Epithelial cell of proximal tubule (primary cell): ENCODE measurements at regions not wholly inside any gene's neighbourhood (a gene's known extent, or its start where the extent isn't known, plus 50 kb on each side); places are given as distances from the start of the nearest gene placed in this dataset.

ENCODE experiments used
- DNase-seq: peaks from one replicate; pipeline ENCODE4 v3.0.0-alpha.2; 2011; ENCODE audit warnings: low read depth
- H3K4me3 ChIP-seq: 2 replicates; pipeline ENCODE4 v1.5.1; 2011; ENCODE audit warnings: low read depth, mild to moderate bottlenecking, low read length
- TF ChIP-seq, protein P1 (sequence below): conservative IDR thresholded peaks from 2 replicates; pipeline ENCODE4 v1.5.1; 2012; ENCODE audit warnings: low read depth, mild to moderate bottlenecking, low read length

DNA sequence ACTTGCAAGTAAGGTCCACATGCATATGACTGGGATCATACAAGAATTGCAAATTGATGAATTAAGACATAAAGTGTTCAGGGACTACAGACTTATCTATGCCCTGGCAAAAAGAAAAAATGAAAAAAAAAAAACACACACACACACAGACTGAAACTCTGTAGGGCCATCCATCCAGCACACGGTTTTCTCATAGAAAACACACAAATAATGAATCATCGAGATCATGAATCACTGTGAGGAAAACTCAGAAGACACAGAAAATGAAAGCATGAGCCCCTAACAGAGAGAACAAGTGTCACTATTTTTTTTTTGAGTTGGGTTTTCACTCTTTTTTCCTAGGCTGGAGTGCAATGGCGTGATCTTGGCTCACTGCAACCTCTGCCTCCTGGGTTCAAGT is 185.2 kb downstream of the IRX2 start:
- no peak overlapping the region for H3K4me3 ChIP-seq
- TF ChIP-seq, protein P1, sequence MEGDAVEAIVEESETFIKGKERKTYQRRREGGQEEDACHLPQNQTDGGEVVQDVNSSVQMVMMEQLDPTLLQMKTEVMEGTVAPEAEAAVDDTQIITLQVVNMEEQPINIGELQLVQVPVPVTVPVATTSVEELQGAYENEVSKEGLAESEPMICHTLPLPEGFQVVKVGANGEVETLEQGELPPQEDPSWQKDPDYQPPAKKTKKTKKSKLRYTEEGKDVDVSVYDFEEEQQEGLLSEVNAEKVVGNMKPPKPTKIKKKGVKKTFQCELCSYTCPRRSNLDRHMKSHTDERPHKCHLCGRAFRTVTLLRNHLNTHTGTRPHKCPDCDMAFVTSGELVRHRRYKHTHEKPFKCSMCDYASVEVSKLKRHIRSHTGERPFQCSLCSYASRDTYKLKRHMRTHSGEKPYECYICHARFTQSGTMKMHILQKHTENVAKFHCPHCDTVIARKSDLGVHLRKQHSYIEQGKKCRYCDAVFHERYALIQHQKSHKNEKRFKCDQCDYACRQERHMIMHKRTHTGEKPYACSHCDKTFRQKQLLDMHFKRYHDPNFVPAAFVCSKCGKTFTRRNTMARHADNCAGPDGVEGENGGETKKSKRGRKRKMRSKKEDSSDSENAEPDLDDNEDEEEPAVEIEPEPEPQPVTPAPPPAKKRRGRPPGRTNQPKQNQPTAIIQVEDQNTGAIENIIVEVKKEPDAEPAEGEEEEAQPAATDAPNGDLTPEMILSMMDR, result no peak
- no peak for DNase-seq

DNA sequence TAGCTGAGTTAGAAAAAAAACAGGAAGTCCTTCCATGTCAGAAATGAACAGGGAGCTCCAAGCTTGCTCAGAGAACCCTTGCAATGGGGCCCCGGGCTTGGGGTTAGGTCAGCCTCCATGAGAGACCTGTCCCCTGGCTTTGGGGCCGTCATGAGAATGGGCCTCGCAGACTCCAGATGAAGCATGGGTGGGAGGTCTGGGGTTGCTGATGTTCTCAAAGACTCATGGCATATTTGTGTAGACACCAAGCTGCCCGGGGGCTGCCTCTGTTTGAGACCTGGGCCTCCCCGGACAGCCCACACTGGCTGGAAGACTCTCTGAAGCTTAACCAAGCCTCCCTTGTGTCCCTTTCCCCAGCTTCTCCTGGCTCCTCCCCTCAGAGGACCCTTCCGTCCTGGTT is 186.3 kb downstream of the IRX2 start:
- H3K4me3 ChIP-seq, result no peak overlapping the region
- no peak for DNase-seq
- TF ChIP-seq, protein P1, result no peak

DNA sequence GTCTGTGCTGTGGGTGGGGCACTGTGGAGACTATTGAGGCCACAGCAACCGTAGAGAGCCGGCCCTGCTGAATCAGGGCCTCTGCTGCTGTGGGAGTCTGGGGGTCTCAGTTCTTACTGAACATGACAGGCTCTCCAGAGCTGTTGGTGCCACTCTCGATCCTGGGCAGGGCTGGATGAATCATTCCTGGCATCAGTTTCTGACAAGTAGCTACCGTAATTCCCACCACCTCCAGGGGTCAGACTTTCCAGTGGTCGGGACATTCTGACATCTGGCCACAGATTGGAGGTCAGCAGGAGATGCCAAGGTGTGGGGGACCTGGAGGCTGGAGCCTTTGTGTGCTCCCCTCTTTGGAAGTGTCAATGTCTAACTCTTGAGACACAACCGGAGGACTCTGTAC is 188.4 kb downstream of the IRX2 start:
- TF ChIP-seq, protein P1, result no peak
- no peak overlapping the region for H3K4me3 ChIP-seq
- DNase-seq, result no peak

DNA sequence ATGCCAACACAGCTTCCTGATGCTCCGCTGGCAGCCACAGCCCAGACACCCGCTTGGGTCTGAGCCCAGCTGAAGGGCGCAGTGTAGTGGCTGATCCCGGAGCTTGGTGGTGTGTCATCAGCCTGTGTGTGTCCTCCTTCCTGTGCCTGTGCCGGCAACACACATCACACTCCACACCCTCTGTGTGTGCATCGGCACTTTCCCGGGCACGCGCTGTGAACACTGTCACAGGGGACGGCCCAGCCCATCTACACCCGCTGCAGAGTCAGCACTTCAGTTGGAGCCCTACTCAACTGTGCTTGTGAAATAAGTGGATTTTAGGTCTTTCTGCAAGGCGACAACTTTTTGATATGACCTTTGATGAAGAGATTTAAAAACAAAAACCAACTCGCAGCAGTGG is 189.4 kb downstream of the IRX2 start:
- no peak overlapping the region for H3K4me3 ChIP-seq
- DNase-seq, result no peak
- TF ChIP-seq, protein P1, result no peak

DNA sequence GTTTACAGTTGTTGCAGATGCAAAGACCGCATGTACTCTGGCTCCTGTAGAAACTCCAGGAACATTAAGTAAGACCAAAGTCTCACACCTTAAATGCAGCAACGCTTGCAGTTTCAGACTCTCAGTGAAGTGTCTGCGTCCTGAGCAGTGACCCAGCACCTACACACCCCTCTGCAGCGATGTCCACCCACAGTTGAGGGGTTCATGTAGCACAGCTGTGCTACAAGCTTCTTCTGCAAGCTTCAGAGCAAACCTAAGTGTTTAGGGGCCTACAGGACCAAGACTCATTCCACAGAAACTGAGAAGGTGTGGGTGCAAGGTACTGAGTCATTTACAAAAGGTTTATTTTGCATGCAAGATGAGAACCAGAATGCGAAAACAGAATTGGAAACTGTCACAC is 191.0 kb downstream of the IRX2 start:
- TF ChIP-seq, protein P1, result no peak
- H3K4me3 ChIP-seq, result no peak overlapping the region
- DNase-seq, result no peak

DNA sequence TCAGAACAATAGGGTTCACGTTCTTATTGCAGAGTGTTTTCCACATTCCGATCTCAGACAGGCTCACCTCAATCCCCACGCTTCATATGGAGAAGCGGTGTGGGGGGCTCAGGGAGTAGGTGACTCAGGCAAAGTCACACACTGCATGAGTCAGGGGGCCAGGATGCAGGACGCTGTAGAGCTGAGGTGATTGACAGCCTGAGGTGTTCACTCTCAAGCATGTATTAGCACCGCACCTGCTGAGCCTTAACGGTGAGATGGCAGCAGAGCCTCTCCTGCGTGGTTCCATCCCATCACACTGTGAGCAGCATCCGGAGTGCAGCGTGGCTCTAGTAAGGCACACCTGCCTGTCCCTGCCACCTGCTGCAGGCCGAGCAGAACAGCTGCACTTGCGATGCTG is 194.0 kb downstream of the IRX2 start:
- TF ChIP-seq, protein P1, result no peak
- DNase-seq, result no peak
- no peak overlapping the region for H3K4me3 ChIP-seq

DNA sequence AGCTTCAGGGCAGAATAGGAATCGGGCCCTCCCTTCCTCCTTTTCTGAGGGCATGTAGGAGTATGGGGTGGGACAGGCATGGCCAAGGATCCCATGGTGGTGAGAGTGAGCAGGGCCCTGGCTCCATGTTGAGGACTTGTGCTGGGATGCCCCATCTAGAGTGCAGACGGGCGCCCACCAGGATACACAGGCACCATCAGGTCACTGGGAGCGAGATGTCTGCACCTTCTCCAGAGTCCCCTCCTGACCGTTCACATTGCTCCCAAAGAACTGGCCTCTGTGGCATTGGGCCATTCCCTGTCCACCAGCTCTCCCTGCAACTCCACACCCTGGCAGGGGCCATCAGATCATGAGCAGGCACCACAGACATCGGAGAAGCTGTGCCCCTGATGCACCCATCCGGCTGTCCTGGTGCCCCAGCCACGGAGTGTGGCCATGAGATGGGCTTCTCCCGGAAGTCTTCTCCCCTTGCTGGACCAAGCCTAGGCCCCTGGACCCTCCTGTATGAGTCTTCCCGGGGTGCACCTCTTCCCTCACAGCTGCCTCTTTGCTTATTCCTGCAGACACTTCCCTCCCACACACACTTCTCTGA is 195.0 kb downstream of the IRX2 start:
- no peak overlapping the region for H3K4me3 ChIP-seq
- no peak for DNase-seq
- TF ChIP-seq, protein P1, result no peak
